K562 (cell line): ENCODE measurements at regions not wholly inside any gene's neighbourhood (a gene's known extent, or its start where the extent isn't known, plus 50 kb on each side); places are given as distances from the start of the nearest gene placed in this dataset.

Experiments
- CCNT2 ChIP-seq: IDR thresholded peaks from 2 replicates; pipeline ENCODE4 v1.6.1; 2011; ENCODE audit warnings: borderline replicate concordance, low read depth, mild to moderate bottlenecking, moderate library complexity, mixed read lengths, low read length; ENCODE audit not compliant: insufficient read length; ENCODE audit errors: extremely low read depth
- EGR1 ChIP-seq: fragments of 450-650 bp; conservative IDR thresholded peaks from 2 replicates; pipeline ENCODE4 v1.6.1; 2017; ENCODE audit warnings: mild to moderate bottlenecking
- EZH2 ChIP-seq: IDR thresholded peaks from 2 replicates; pipeline ENCODE4 v1.6.1; 2012; ENCODE audit warnings: low read depth, mild to moderate bottlenecking, inconsistent platforms, low read length, borderline replicate concordance
- MXD1 ChIP-seq: fragments of 250-450 bp; sonication (Bioruptor Pico); IDR thresholded peaks from 2 replicates; pipeline ENCODE4 v1.8.0; 2021; ENCODE audit warnings: borderline replicate concordance, mild to moderate bottlenecking, moderate library complexity; ENCODE audit not compliant: poor library complexity, severe bottlenecking
- NFYB ChIP-seq: IDR thresholded peaks from 2 replicates; pipeline ENCODE4 v1.6.1; 2011; ENCODE audit warnings: mild to moderate bottlenecking, moderate library complexity; ENCODE audit not compliant: insufficient read length; ENCODE audit errors: extremely low read depth
- POLR2AphosphoS5 ChIP-seq: IDR thresholded peaks from 2 replicates; pipeline ENCODE4 v1.6.1; 2011; ENCODE audit warnings: mild to moderate bottlenecking, low read depth, low read length, moderate library complexity; ENCODE audit not compliant: control insufficient read depth, insufficient read depth
- SNIP1 ChIP-seq: fragments of 450-650 bp; IDR thresholded peaks from 2 replicates; pipeline ENCODE4 v1.7.1; 2017; ENCODE audit warnings: low read depth, mild to moderate bottlenecking
- TAF1 ChIP-seq: IDR thresholded peaks from 2 replicates; pipeline ENCODE4 v1.6.1; 2011; ENCODE audit warnings: mild to moderate bottlenecking, low read length, moderate library complexity; ENCODE audit not compliant: insufficient read depth, control insufficient read depth, severe bottlenecking; ENCODE audit errors: extremely low read depth
- TARDBP ChIP-seq: fragments of 450-650 bp; IDR thresholded peaks from 2 replicates; pipeline ENCODE4 v1.6.1; 2016
- TF ChIP-seq, protein P1 (sequence below), 2 experiments: fragments of 450-650 bp; IDR thresholded peaks; 2 replicates each; pipeline ENCODE4 v1.6.1; 2018; ENCODE audit warnings: mild to moderate bottlenecking in 2 of 2, low read depth in 1 of 2; ENCODE audit not compliant: partially characterized antibody in 2 of 2
- TF ChIP-seq, protein P2 (sequence below), 3 experiments: IDR thresholded peaks in 2 of 3; conservative IDR thresholded peaks in 1 of 3; 2 replicates each; pipeline ENCODE4 v1.5.1; 2011 to 2012; ENCODE audit warnings: low read length in 3 of 3, mild to moderate bottlenecking in 3 of 3, control low read depth in 2 of 3, improper control_type of control experiment in 1 of 3, inconsistent platforms in 1 of 3, low read depth in 1 of 3, mixed read lengths in 1 of 3, moderate library complexity in 1 of 3; ENCODE audit not compliant: insufficient read depth in 2 of 3
- TF ChIP-seq, protein P3 (sequence below), 2 experiments: fragments of 450-650 bp in 1 of 2; IDR thresholded peaks; 2 replicates each; pipeline ENCODE4 v1.6.1; 2011 to 2017; ENCODE audit warnings: low read depth in 2 of 2, antibody characterized with exemption in 1 of 2, borderline replicate concordance in 1 of 2, low read length in 1 of 2, mild to moderate bottlenecking in 1 of 2, mixed read lengths in 1 of 2; ENCODE audit not compliant: control insufficient read depth in 1 of 2

- TF ChIP-seq EZH2 (no peak), POLR2AphosphoS5 (peak; percentile 98), MXD1 (CRISPR knock-in tag) (no peak), EGR1 (no peak), NFYB (peak; percentile 67), TARDBP (no peak), SNIP1 (no peak), TAF1 (peak; percentile 91), CCNT2 (peak; percentile 94)
- TF ChIP-seq, protein P1, sequence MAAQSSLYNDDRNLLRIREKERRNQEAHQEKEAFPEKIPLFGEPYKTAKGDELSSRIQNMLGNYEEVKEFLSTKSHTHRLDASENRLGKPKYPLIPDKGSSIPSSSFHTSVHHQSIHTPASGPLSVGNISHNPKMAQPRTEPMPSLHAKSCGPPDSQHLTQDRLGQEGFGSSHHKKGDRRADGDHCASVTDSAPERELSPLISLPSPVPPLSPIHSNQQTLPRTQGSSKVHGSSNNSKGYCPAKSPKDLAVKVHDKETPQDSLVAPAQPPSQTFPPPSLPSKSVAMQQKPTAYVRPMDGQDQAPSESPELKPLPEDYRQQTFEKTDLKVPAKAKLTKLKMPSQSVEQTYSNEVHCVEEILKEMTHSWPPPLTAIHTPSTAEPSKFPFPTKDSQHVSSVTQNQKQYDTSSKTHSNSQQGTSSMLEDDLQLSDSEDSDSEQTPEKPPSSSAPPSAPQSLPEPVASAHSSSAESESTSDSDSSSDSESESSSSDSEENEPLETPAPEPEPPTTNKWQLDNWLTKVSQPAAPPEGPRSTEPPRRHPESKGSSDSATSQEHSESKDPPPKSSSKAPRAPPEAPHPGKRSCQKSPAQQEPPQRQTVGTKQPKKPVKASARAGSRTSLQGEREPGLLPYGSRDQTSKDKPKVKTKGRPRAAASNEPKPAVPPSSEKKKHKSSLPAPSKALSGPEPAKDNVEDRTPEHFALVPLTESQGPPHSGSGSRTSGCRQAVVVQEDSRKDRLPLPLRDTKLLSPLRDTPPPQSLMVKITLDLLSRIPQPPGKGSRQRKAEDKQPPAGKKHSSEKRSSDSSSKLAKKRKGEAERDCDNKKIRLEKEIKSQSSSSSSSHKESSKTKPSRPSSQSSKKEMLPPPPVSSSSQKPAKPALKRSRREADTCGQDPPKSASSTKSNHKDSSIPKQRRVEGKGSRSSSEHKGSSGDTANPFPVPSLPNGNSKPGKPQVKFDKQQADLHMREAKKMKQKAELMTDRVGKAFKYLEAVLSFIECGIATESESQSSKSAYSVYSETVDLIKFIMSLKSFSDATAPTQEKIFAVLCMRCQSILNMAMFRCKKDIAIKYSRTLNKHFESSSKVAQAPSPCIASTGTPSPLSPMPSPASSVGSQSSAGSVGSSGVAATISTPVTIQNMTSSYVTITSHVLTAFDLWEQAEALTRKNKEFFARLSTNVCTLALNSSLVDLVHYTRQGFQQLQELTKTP (IDR thresholded peaks at IDR 0.05; ENCODE audit: low read depth in 1 of 2, partially characterized antibody in 2 of 2) = peak; percentile 89 to 98
- TF ChIP-seq, protein P2, sequence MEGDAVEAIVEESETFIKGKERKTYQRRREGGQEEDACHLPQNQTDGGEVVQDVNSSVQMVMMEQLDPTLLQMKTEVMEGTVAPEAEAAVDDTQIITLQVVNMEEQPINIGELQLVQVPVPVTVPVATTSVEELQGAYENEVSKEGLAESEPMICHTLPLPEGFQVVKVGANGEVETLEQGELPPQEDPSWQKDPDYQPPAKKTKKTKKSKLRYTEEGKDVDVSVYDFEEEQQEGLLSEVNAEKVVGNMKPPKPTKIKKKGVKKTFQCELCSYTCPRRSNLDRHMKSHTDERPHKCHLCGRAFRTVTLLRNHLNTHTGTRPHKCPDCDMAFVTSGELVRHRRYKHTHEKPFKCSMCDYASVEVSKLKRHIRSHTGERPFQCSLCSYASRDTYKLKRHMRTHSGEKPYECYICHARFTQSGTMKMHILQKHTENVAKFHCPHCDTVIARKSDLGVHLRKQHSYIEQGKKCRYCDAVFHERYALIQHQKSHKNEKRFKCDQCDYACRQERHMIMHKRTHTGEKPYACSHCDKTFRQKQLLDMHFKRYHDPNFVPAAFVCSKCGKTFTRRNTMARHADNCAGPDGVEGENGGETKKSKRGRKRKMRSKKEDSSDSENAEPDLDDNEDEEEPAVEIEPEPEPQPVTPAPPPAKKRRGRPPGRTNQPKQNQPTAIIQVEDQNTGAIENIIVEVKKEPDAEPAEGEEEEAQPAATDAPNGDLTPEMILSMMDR (IDR thresholded peaks at IDR 0.05 in 2 of 3, conservative IDR thresholded peaks at IDR 0.05 in 1 of 3; ENCODE audit: insufficient read depth in 2 of 3, low read depth in 1 of 3, low read length in 3 of 3) = no peak
- TF ChIP-seq, protein P3, sequence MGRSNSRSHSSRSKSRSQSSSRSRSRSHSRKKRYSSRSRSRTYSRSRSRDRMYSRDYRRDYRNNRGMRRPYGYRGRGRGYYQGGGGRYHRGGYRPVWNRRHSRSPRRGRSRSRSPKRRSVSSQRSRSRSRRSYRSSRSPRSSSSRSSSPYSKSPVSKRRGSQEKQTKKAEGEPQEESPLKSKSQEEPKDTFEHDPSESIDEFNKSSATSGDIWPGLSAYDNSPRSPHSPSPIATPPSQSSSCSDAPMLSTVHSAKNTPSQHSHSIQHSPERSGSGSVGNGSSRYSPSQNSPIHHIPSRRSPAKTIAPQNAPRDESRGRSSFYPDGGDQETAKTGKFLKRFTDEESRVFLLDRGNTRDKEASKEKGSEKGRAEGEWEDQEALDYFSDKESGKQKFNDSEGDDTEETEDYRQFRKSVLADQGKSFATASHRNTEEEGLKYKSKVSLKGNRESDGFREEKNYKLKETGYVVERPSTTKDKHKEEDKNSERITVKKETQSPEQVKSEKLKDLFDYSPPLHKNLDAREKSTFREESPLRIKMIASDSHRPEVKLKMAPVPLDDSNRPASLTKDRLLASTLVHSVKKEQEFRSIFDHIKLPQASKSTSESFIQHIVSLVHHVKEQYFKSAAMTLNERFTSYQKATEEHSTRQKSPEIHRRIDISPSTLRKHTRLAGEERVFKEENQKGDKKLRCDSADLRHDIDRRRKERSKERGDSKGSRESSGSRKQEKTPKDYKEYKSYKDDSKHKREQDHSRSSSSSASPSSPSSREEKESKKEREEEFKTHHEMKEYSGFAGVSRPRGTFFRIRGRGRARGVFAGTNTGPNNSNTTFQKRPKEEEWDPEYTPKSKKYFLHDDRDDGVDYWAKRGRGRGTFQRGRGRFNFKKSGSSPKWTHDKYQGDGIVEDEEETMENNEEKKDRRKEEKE (IDR thresholded peaks at IDR 0.05; ENCODE audit: borderline replicate concordance in 1 of 2, control insufficient read depth in 1 of 2, low read depth in 2 of 2, low read length in 1 of 2) = peak; percentile 88 to 98
Observed at GRCh38 chr6:26156105-26156849, 69.0 kb downstream of the HFE start.
